Neural cell (in vitro differentiated cells): ENCODE measurements at regions not wholly inside any gene's neighbourhood (a gene's known extent, or its start where the extent isn't known, plus 50 kb on each side); places are given as distances from the start of the nearest gene placed in this dataset.

Experiments
- H2AFZ ChIP-seq: fragments of 200-600, 300-800 bp; sonication (generic), shearing (Covaris generic); 2 replicates; pipeline ENCODE4 v1.6.0; 2014; ENCODE audit warnings: low read depth, mild to moderate bottlenecking, antibody characterized with exemption, low read length, moderate library complexity
- H3F3A ChIP-seq: fragments of 200-600 bp; shearing (Covaris generic); 2 replicates; pipeline ENCODE4 v1.6.1; 2016; ENCODE audit warnings: mild to moderate bottlenecking, moderate library complexity, mixed read lengths, antibody characterized with exemption, low read length; ENCODE audit not compliant: insufficient read depth, poor library complexity, severe bottlenecking
- H3K27ac ChIP-seq: fragments of 200-600, 300-800 bp; sonication (generic), shearing (Covaris generic); 2 replicates; pipeline ENCODE4 v1.5.1; 2014; ENCODE audit warnings: mild to moderate bottlenecking, low read length, moderate library complexity
- H3K27me3 ChIP-seq: fragments of 300-800, 200-600 bp; sonication (generic), shearing (Covaris generic); 2 replicates; pipeline ENCODE4 v1.6.0; 2014; ENCODE audit warnings: mild to moderate bottlenecking, low read depth, low read length, moderate library complexity; ENCODE audit not compliant: insufficient read depth
- H3K36me3 ChIP-seq: fragments of 300-800, 200-600 bp; sonication (generic), shearing (Covaris generic); 2 replicates; pipeline ENCODE4 v1.5.1; 2014; ENCODE audit warnings: mild to moderate bottlenecking, antibody characterized with exemption, low read length, moderate library complexity; ENCODE audit not compliant: insufficient read depth
- H3K4me2 ChIP-seq: fragments of 300-800, 200-600 bp; sonication (generic), shearing (Covaris generic); 2 replicates; pipeline ENCODE4 v1.6.0; 2014; ENCODE audit warnings: mild to moderate bottlenecking, low read length
- H3K4me3 ChIP-seq: fragments of 300-800, 200-600 bp; sonication (generic), shearing (Covaris generic); 2 replicates; pipeline ENCODE4 v1.5.1; 2014; ENCODE audit warnings: mild to moderate bottlenecking, low read length, moderate library complexity
- H3K79me2 ChIP-seq: fragments of 200-600 bp; shearing (Covaris generic); replicated peaks from 2 replicates; pipeline ENCODE4 v1.6.0; 2014; ENCODE audit warnings: mild to moderate bottlenecking, low read length, moderate library complexity; ENCODE audit not compliant: insufficient read depth
- H3K9ac ChIP-seq: fragments of 300-800, 200-600 bp; sonication (generic), shearing (Covaris generic); 2 replicates; pipeline ENCODE4 v1.6.1; 2016; ENCODE audit warnings: mild to moderate bottlenecking, low read length, mixed read lengths
- H3K9me2 ChIP-seq: fragments of 200-600 bp; shearing (Covaris generic); 2 replicates; pipeline ENCODE4 v1.6.1; 2016; ENCODE audit warnings: mild to moderate bottlenecking, low read length, mixed read lengths; ENCODE audit not compliant: insufficient read depth
- H3K9me3 ChIP-seq: fragments of 200-600, 300-800 bp; sonication (generic), shearing (Covaris generic); 2 replicates; pipeline ENCODE4 v1.6.1; 2016; ENCODE audit warnings: mild to moderate bottlenecking, mixed run types, low read length, moderate library complexity, mixed read lengths
- H4K20me1 ChIP-seq: fragments of 200-600 bp; shearing (Covaris generic); 2 replicates; pipeline ENCODE4 v1.6.1; 2016; ENCODE audit warnings: mild to moderate bottlenecking, mixed run types; ENCODE audit not compliant: insufficient read depth
- CTCF ChIP-seq: fragments of 450-650 bp; IDR thresholded peaks from 2 replicates; pipeline ENCODE4 v1.5.1; 2014; ENCODE audit warnings: antibody characterized with exemption, mild to moderate bottlenecking, moderate library complexity; ENCODE audit not compliant: poor library complexity, severe bottlenecking
- EP300 ChIP-seq: fragments of 450-650 bp; conservative IDR thresholded peaks from 2 replicates; pipeline ENCODE4 v1.6.1; 2014; ENCODE audit warnings: antibody characterized with exemption, mild to moderate bottlenecking, moderate library complexity; ENCODE audit not compliant: poor library complexity, severe bottlenecking
- EZH2 ChIP-seq: fragments of 200-600, 300-800 bp; shearing (Covaris generic), sonication (generic); IDR thresholded peaks from 2 replicates; pipeline ENCODE4 v1.6.1; 2014; ENCODE audit warnings: antibody characterized with exemption, low read length, borderline replicate concordance, mild to moderate bottlenecking; ENCODE audit not compliant: insufficient read depth, poor library complexity, severe bottlenecking
- MXI1 ChIP-seq: fragments of 450-650 bp; conservative IDR thresholded peaks from 2 replicates; pipeline ENCODE4 v1.6.1; 2014; ENCODE audit warnings: antibody characterized with exemption, mild to moderate bottlenecking; ENCODE audit not compliant: poor library complexity, severe bottlenecking
- POLR2AphosphoS5 ChIP-seq: IDR thresholded peaks from 2 replicates; pipeline ENCODE4 v1.6.1; 2012
- RAD21 ChIP-seq: fragments of 450-650 bp; conservative IDR thresholded peaks from 2 replicates; pipeline ENCODE4 v1.6.1; 2014; ENCODE audit warnings: antibody characterized with exemption, mild to moderate bottlenecking, moderate library complexity
- REST ChIP-seq: IDR thresholded peaks from 2 replicates; pipeline ENCODE4 v1.6.1; 2012; ENCODE audit warnings: borderline replicate concordance
- SMC3 ChIP-seq: fragments of 450-650 bp; conservative IDR thresholded peaks from 2 replicates; pipeline ENCODE4 v1.6.1; 2014; ENCODE audit warnings: antibody characterized with exemption, mild to moderate bottlenecking, moderate library complexity; ENCODE audit not compliant: poor library complexity
- TAF1 ChIP-seq: IDR thresholded peaks from 2 replicates; pipeline ENCODE4 v1.6.1; 2012; ENCODE audit warnings: low read depth

DNA sequence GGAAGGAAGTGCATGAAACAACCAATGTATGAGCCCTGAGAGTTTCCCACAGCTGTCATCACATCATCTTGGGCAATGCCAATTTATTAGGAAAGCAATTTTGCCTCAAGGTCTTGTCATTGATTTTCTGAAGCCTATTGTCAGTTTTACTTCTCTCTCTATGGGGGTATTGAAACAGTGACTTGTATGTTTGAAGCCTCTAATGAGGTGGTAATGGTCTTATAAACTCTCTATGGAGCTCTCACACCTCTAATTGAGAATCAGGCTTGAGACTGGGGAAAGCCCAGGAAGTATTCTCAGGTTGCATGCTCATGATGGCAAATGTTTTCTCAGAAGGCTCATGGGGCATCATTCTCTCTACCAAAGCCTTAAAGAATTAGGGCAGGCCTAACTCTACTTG, 308.2 kb upstream of the EMCN start:
- TF ChIP-seq EP300 = no peak
- TF ChIP-seq REST = no peak
- TF ChIP-seq MXI1 = no peak
- TF ChIP-seq SMC3 = no peak
- TF ChIP-seq EZH2 = no peak
- TF ChIP-seq RAD21 = no peak
- TF ChIP-seq POLR2AphosphoS5 = no peak
- no peak for TF ChIP-seq CTCF
- no peak for TF ChIP-seq TAF1
- H3K27me3 ChIP-seq = no peaks in the 10 kb centered on the region

GRCh38 chr4:100823993-100824323, 306.1 kb upstream of the EMCN start:
- Histone ChIP-seq H3K79me2 (no peaks in the 10 kb centered on the region), H3K27me3 (no peaks in the 10 kb centered on the region), H3K9me3 (no peaks in the 10 kb centered on the region), H3F3A (no peaks in the 10 kb centered on the region), H3K4me2 (no peak overlapping the region), H4K20me1 (no peaks in the 10 kb centered on the region), H3K9me2 (no peaks in the 10 kb centered on the region), H3K4me3 (no peak overlapping the region), H3K36me3 (no peaks in the 10 kb centered on the region), H3K9ac (no peak overlapping the region), H3K27ac (peak overlapping the region; percentile 22), H2AFZ (no peak overlapping the region)
- TF ChIP-seq MXI1 (no peak), REST (peak; percentile 66), EP300 (peak; percentile 55), RAD21 (no peak), TAF1 (no peak), SMC3 (no peak), CTCF (no peak), EZH2 (no peak)

More for the DNA sequence above, 308.2 kb upstream of the EMCN start:
- no peaks in the 10 kb centered on the region for H4K20me1 ChIP-seq
- no peaks in the 10 kb centered on the region for H3F3A ChIP-seq
- no peak overlapping the region for H3K4me2 ChIP-seq
- H3K79me2 ChIP-seq = no peaks in the 10 kb centered on the region
- no peak overlapping the region for H2AFZ ChIP-seq
- H3K4me3 ChIP-seq = peak overlapping the region; percentile 14
- no peaks in the 10 kb centered on the region for H3K9me3 ChIP-seq
- no peaks in the 10 kb centered on the region for H3K9me2 ChIP-seq
- H3K27ac ChIP-seq = peak overlapping the region; percentile 74
- H3K9ac ChIP-seq = no peak overlapping the region
- no peaks in the 10 kb centered on the region for H3K36me3 ChIP-seq
